Stimulated activated naive B cell treated with anti-CD40 and anti-IgM and Interleukin-4, amounts not matched to agents 10 μg/mL and 1 μg/mL and 100 μg/mL, for 72 hours (primary cell): ENCODE measurements at regions not wholly inside any gene's neighbourhood (a gene's known extent, or its start where the extent isn't known, plus 50 kb on each side); places are given as distances from the start of the nearest gene placed in this dataset.
A peak's percentile ranks its signal among the peaks of the same experiment; 100 is the strongest.

Source experiments
- ATAC-seq, 2 donors: fragments of 150-1000 bp; cut with Tn5 transposase; replicated peaks; 2 replicates each; pipeline ENCODE4 v1.10.0; 2021; ENCODE audit warnings: moderate library complexity in 1 of 2
- DNase-seq: peaks from one replicate; pipeline ENCODE4 v3.0.0; 2021
- H3K27ac Mint-ChIP-seq: one replicate; pipeline ENCODE4 v1.8.0; 2022; ENCODE audit warnings: mild to moderate bottlenecking, mixed read lengths
- H3K27me3 Mint-ChIP-seq, 2 donors: one replicate each; pipeline ENCODE4 v1.8.0; 2022; ENCODE audit warnings: mixed read lengths in 2 of 2
- H3K36me3 Mint-ChIP-seq, 2 donors: one replicate each; pipeline ENCODE4 v1.8.0; 2022; ENCODE audit warnings: mixed read lengths in 2 of 2, mild to moderate bottlenecking in 1 of 2
- H3K4me1 Mint-ChIP-seq, 2 donors: one replicate each; pipeline ENCODE4 v1.8.0; 2022; ENCODE audit warnings: mixed read lengths in 2 of 2, mild to moderate bottlenecking in 1 of 2
- H3K4me3 Mint-ChIP-seq, 2 donors: one replicate each; pipeline ENCODE4 v1.8.0; 2022; ENCODE audit warnings: mild to moderate bottlenecking in 2 of 2, mixed read lengths in 2 of 2, moderate library complexity in 1 of 2
- H3K9me3 Mint-ChIP-seq, 2 donors: one replicate each; pipeline ENCODE4 v1.8.0; 2022; ENCODE audit warnings: mixed read lengths in 2 of 2, mild to moderate bottlenecking in 1 of 2

DNA sequence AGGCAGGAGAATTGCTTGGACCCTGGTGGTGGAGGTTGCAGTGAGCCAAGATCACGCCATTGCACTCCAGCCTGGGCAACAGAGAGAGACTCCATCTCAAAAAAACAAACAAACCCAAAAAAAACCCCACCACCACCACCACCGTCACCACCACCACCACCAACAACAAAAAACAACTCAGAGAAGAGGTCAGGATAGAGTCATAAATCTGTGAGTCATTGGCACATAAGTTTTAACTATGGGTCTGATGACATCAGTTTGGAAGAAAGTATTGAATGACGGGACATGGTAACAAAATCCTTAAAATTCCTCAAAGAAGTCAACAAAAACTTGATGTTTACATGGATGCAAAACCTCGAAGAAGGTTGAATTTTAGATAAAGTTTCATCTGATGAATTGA lies 288.0 kb upstream of the SFRP2 start:
- peaks cover 2 to 5% of the 10 kb centered on the region in 2 donors for H3K9me3 Mint-ChIP-seq
- no peak overlapping the region for H3K4me3 Mint-ChIP-seq
- no peaks in the 10 kb centered on the region for H3K36me3 Mint-ChIP-seq
- ATAC-seq (no peak), DNase-seq (no peak)
- no peak overlapping the region for H3K27ac Mint-ChIP-seq
- peaks cover 4 to 5% of the 10 kb centered on the region in 2 donors for H3K27me3 Mint-ChIP-seq
- H3K4me1 Mint-ChIP-seq = peaks cover 0 to 1% of the 10 kb centered on the region in 2 donors

DNA sequence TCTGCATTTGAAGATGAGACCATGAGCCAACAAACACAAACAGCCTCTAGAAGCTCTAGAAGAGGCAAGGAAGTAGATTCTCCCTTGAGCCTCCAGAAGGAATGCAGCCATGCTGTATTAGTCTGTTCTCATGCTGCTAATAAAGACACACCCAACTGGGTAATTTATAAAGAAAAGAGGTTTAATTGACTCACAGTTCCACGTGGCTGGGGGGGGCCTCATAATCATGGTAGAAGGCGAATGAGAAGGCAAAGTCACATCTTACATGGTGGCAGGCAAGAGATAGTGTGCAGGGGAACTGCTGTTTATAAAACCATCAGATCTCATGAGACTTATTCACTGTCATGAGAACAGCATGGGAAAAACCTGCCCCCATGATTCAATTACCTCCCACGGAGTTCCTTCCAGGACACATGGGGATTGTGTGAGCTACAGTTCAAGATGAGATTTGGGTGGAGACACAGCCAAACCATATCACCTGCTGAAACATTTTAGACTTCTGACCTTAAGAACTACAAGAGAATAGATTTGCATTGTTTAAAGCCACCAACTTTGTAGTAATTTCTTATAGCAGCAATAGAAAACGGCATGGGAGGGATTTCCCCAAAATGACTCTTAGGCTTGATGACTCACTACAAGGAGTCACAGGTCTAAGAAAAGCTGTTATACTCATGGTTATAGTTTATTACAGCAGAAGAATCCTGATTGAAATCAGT lies 284.4 kb upstream of the SFRP2 start:
- peaks cover 2 to 5% of the 10 kb centered on the region in 2 donors for H3K9me3 Mint-ChIP-seq
- H3K27me3 Mint-ChIP-seq = peaks cover 4 to 5% of the 10 kb centered on the region in 2 donors
- no peak overlapping the region for H3K27ac Mint-ChIP-seq
- no peak overlapping the region for H3K4me3 Mint-ChIP-seq
- peaks cover 0 to 1% of the 10 kb centered on the region in 2 donors for H3K4me1 Mint-ChIP-seq
- peak in 1 of 2 donors; percentile 48 for ATAC-seq
- no peaks in the 10 kb centered on the region for H3K36me3 Mint-ChIP-seq
- DNase-seq = no peak

DNA sequence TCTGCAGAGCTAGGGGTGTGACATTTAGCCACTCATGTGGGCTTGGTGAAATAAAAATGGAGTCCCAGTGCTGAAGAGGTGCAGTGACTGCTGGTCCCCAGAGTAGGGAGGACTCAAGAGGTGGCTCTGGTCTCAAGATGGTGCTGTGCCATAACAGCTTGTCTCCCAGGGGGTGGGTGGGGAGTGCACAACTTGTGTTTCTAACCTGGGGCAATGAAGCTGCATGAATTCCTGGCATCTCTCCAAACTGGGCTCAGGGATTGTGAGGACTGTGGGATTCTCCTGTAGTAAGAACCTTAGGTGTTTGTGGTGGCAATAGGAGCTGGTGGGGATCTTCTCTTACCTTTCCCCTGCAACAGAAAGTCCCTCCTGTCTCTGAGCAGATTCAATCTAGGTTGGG lies 278.9 kb upstream of the SFRP2 start:
- Mint-ChIP-seq H3K27me3 (no peaks in the 10 kb centered on the region), H3K27ac (no peak overlapping the region), H3K36me3 (peaks cover 0 to 2% of the 10 kb centered on the region in 2 donors), H3K4me1 (peaks cover 0 to under 1% of the 10 kb centered on the region in 2 donors), H3K4me3 (no peak overlapping the region), H3K9me3 (peaks cover 12 to 18% of the 10 kb centered on the region in 2 donors)
- DNase-seq (no peak), ATAC-seq (no peak)

DNA sequence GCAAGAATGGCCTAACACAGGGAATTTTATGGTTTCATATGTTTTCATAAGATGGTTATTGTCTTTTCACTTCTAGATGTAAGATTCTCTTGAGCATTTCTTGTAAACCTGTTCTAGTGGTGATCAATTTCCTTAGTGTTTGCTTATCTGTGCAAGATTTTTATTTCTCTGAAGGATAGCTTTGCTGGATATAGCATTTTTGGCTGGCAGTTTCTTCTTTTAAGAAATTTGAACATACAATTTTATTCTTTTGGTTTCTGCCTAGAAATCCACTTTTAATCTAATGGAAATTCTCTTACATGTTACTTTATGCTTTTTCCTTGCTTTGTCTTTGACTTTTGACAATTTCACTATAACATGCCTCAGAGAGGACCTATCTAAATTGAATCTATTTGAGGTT lies 276.5 kb upstream of the SFRP2 start:
- Mint-ChIP-seq H3K36me3 (peaks cover 0 to 2% of the 10 kb centered on the region in 2 donors), H3K27ac (no peak overlapping the region), H3K4me3 (no peak overlapping the region), H3K9me3 (peaks cover 11 to 16% of the 10 kb centered on the region in 2 donors), H3K4me1 (no peaks in the 10 kb centered on the region), H3K27me3 (no peaks in the 10 kb centered on the region)
- DNase-seq = no peak
- no peak for ATAC-seq

DNA sequence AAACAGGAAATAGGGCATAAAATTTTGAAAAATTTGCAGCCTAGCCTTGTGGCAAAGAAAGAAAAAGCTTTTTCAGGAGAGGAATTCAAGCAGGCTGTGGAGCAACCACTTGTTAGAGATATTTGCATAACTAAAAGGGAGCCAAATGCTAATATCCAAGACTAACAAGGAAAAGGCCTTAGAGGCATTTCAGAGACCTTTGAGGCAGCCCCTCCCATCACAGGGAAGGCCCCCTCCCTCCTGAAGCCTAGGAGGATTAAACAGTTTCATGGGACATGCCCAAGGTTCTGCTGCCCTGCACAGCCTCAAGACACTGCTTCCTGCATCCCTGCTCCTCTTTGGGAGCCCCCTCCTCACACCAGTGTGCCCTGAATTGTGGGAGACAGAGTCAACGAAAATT lies 275.4 kb upstream of the SFRP2 start:
- H3K27ac Mint-ChIP-seq = no peak overlapping the region
- DNase-seq (no peak), ATAC-seq (no peak)
- peaks cover 11 to 16% of the 10 kb centered on the region in 2 donors for H3K9me3 Mint-ChIP-seq
- no peak overlapping the region for H3K4me3 Mint-ChIP-seq
- no peaks in the 10 kb centered on the region for H3K27me3 Mint-ChIP-seq
- H3K4me1 Mint-ChIP-seq = no peaks in the 10 kb centered on the region
- peaks cover 0 to 2% of the 10 kb centered on the region in 2 donors for H3K36me3 Mint-ChIP-seq

DNA sequence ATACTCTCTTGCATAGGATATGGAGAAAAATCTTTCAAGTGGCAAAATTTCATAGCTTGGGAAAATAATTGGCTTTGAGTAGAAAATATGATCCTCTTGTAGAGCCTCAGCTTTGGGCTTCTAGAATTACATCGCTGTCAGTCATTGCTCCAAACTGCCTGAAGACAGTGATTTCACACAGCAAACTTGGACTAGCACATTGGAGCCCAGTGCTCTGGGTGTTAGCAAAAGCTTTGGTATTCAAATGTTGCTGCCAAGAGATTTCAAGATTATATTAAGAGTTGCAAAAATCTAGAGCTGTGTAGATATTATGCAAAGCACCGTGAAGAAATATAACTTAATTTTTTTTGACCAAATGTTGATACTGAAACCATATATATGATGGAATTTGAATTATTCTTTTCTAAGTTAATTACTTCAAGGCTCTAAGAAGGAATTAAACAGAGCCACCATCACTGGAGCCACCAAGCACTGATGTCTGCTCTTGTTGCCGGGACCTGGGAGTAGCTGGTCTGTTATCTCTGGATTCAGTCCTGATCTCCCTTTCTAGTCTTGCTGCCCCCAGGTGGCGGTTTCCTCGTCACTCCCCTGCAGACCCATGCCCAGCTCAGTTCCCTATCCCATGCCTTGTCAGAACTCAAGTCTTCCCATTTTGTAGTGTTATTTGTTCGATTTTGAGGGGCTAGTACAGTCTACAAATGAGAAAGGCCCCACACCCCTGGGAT lies 260.7 kb upstream of the SFRP2 start:
- Mint-ChIP-seq H3K27ac (no peak overlapping the region), H3K4me3 (no peak overlapping the region), H3K4me1 (no peaks in the 10 kb centered on the region), H3K36me3 (no peaks in the 10 kb centered on the region), H3K9me3 (peaks cover 12 to 18% of the 10 kb centered on the region in 2 donors), H3K27me3 (peaks cover 0 to 12% of the 10 kb centered on the region in 2 donors)
- ATAC-seq = no peak
- DNase-seq = no peak

DNA sequence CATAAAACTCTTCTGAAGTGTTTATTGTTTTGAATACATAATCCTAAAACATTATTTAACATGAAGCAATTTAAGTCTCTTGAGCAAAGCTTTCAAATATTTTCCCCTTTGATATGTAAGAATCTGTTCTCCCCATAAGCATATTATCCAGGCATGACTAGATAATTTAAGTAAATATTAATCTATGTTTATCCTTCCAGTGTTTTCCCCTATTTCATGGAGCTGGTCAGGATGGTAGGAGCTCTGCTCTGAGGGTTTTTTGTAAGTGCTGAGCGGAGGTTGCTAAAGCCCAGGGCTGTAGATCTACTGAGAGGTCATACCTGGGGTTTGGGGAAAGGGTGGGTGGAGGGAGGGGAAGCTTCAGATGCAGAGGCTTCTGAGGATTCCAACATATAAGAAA lies 258.9 kb upstream of the SFRP2 start:
- H3K36me3 Mint-ChIP-seq = no peaks in the 10 kb centered on the region
- ATAC-seq (peak in 1 of 2 donors; percentile 16), DNase-seq (no peak)
- H3K27ac Mint-ChIP-seq = no peak overlapping the region
- peaks cover 0 to 12% of the 10 kb centered on the region in 2 donors for H3K27me3 Mint-ChIP-seq
- H3K9me3 Mint-ChIP-seq = peaks cover 7% of the 10 kb centered on the region in 2 donors
- H3K4me3 Mint-ChIP-seq = no peak overlapping the region
- H3K4me1 Mint-ChIP-seq = no peaks in the 10 kb centered on the region

DNA sequence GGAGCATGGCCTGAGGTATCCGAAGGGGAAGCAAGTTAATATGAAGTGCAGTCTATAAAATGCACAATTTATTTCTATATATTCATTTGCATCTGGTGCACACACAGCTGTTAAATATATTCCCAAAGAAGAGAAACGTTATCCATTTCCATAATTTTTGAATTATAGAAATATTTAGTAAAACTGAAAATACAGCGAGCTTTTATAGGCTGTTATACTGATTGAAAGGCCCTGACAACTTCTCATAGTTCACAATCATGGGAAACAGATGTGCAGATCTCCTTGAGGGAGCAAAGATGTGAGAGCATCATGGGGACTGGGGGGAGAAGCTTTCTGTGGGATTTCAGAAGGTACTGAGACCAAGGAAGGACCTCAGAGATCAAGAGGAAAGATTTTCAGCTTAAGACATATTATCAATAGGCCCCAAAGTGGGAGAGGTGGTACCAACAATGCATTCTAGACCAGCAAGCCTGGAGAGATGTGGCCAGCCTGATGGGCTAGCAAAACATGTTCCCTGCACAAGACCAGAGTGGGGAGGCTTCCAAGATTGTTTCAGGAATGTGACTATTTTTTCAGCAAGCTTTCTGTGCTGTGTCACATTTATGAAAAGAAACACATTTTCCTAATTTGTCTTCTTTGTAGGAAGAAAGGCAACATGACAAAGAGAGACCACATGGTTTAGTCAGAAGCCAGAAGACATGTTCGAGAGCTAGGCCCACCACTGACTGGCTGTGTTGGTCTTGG lies 256.0 kb upstream of the SFRP2 start:
- H3K27me3 Mint-ChIP-seq = peaks cover 0 to 20% of the 10 kb centered on the region in 2 donors
- no peaks in the 10 kb centered on the region for H3K36me3 Mint-ChIP-seq
- H3K4me3 Mint-ChIP-seq = no peak overlapping the region
- DNase-seq (no peak), ATAC-seq (no peak)
- no peaks in the 10 kb centered on the region for H3K4me1 Mint-ChIP-seq
- peaks cover 0 to 1% of the 10 kb centered on the region in 2 donors for H3K9me3 Mint-ChIP-seq
- no peak overlapping the region for H3K27ac Mint-ChIP-seq

DNA sequence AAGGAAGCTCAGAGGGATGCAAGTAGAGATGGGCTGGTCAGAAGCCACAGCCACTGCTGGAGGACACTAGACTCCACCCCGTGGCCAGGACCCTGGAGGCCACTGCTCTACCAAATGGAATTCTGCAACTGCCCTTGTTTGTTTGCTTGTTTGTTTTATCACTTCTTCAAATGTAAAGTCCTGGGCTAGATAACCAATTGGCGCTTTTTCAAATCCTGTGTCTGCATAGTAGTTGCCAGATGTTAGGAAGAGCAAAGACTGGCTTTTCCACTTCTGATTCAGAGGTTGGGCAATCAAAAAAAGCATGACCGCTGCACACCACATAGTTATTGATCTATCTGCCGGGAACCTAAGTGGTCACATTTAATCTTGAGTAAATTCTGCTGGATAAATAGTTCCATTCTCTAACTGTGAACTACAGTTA lies 255.2 kb upstream of the SFRP2 start:
- DNase-seq = no peak
- no peak for ATAC-seq
- no peaks in the 10 kb centered on the region for H3K36me3 Mint-ChIP-seq
- peaks cover 0 to 20% of the 10 kb centered on the region in 2 donors for H3K27me3 Mint-ChIP-seq
- no peak overlapping the region for H3K27ac Mint-ChIP-seq
- no peak overlapping the region for H3K4me3 Mint-ChIP-seq
- peaks cover 0 to 1% of the 10 kb centered on the region in 2 donors for H3K9me3 Mint-ChIP-seq
- no peaks in the 10 kb centered on the region for H3K4me1 Mint-ChIP-seq

DNA sequence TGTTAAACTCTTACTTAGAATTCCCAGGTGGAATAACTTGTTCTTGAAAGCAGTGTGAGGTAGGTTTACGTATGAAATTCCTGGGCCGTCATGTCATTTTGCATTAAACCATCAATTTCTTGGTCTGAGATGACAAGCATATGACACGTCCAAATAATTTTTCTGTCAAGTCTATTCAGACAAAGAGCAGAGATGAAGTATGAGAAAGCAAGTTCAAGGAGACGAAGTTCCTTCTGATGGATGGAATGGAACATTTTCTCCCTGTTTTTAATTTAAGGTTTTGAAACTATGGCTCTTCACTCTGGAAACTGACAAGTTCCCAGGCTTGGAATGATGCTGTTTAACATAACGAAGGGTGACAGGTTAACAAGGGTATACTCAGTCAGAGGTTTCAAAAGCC lies 252.8 kb upstream of the SFRP2 start:
- H3K27me3 Mint-ChIP-seq = peaks cover 0 to 25% of the 10 kb centered on the region in 2 donors
- no peaks in the 10 kb centered on the region for H3K4me1 Mint-ChIP-seq
- DNase-seq = no peak
- ATAC-seq = no peak
- no peak overlapping the region for H3K4me3 Mint-ChIP-seq
- no peaks in the 10 kb centered on the region for H3K36me3 Mint-ChIP-seq
- no peaks in the 10 kb centered on the region for H3K9me3 Mint-ChIP-seq
- no peak overlapping the region for H3K27ac Mint-ChIP-seq

DNA sequence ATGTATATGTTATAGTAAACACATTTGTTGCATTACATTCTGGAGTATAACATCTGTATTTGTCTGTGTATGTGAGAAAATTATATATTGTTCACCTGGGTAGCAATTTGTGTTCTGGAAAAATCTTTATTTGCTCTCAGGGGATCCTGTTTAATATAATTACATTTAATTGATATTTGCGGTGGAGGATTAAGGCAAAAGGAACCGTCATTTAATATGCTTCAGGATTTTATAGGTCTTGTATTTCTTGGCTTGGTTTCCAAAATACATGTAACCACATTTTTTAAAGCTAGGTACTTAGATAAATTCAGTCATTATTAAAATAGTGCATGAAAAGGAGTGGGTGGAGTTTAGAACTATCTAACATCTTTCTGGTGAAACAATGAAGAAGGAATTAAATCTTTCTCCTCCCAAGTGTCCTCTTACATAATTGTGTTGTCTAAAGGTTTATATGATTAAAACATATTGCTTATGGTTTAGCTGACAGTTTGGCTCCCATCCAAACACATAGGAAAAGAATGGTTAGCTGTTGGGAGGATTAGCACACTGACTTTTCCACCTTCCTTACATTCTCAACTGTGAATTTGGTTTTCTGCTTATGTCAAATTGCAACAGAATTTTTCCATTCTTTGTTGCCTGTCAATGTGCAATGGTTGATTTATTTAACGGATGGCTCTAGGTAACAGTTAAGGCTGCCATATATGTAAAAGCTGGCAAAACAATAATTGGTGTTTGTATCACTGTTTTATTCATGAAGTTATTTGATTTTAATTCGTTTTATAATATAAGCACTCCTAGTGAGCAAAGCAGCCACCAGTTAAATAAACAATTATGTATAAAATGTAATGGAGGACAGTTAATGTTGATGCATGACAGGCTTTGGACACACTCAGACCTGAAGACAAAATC lies 250.8 kb upstream of the SFRP2 start:
- H3K27ac Mint-ChIP-seq = no peak overlapping the region
- DNase-seq (no peak), ATAC-seq (no peak)
- H3K36me3 Mint-ChIP-seq = no peaks in the 10 kb centered on the region
- no peaks in the 10 kb centered on the region for H3K4me1 Mint-ChIP-seq
- no peaks in the 10 kb centered on the region for H3K9me3 Mint-ChIP-seq
- peaks cover 0 to 17% of the 10 kb centered on the region in 2 donors for H3K27me3 Mint-ChIP-seq
- no peak overlapping the region for H3K4me3 Mint-ChIP-seq

DNA sequence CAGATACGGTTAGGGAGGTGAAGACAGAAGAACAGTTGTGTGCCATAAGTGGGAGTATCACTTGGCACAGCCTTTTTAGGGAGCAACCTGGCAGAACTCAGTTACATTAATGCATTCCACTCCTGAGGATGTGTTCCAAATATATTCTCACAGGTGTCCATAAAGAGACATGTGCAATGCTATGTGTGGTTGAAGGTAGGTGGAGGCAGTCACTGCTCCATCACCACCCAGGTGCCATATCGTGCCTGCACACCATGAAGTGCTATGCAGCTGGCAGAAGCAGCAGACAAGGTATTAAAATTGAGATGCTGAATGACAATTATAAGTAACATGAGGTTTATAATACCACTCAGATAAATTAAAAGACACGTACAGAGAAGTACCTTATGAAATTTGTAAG lies 248.0 kb upstream of the SFRP2 start:
- H3K27ac Mint-ChIP-seq = no peak overlapping the region
- ATAC-seq = no peak
- peaks cover 0 to 14% of the 10 kb centered on the region in 2 donors for H3K27me3 Mint-ChIP-seq
- no peaks in the 10 kb centered on the region for H3K36me3 Mint-ChIP-seq
- peaks cover 0 to 2% of the 10 kb centered on the region in 2 donors for H3K9me3 Mint-ChIP-seq
- H3K4me3 Mint-ChIP-seq = no peak overlapping the region
- no peak for DNase-seq
- H3K4me1 Mint-ChIP-seq = no peaks in the 10 kb centered on the region

DNA sequence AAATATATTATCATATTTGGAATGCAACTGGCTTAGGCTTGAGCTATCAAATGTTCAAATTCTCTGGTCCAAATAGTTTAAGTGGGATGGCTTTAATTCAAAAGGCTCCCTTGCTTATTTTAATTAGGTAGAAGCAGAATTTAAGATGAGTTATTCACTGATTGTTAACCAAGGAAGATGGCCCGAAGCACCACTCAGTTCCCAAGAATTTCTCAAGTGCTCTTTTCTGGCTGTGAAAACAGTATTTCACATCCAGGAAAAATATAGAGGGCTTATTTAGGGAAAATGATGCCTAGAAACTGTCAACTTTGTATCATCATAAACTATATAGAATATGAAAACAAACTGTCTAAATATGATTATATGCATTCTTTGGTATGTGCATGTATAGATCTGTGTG lies 246.5 kb upstream of the SFRP2 start:
- DNase-seq (no peak), ATAC-seq (no peak)
- Mint-ChIP-seq H3K27ac (no peak overlapping the region), H3K4me3 (no peak overlapping the region), H3K27me3 (peaks cover 0 to 9% of the 10 kb centered on the region in 2 donors), H3K9me3 (peaks cover 0 to 2% of the 10 kb centered on the region in 2 donors), H3K4me1 (no peaks in the 10 kb centered on the region), H3K36me3 (no peaks in the 10 kb centered on the region)

DNA sequence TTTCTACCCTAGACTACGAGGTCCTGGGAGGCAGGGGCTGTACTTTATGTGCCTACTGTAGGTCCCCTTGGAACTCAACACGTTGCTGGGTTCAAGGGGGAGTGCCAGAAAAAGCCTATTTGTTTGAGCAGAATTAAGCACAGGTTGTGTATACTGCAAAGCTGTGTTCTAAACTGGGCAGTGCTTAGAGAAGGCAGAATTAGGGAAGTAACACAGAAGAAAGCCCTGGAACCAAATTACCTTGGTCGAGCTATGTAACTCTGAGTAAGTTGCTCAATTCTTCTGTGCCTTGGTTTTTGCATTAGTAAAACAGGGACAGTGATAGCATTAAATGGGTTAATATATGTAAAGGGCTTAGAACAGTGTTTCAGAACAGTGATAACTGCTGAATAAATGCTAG lies 245.0 kb upstream of the SFRP2 start:
- no peaks in the 10 kb centered on the region for H3K4me1 Mint-ChIP-seq
- ATAC-seq (no peak), DNase-seq (no peak)
- H3K4me3 Mint-ChIP-seq = no peak overlapping the region
- H3K27ac Mint-ChIP-seq = no peak overlapping the region
- no peaks in the 10 kb centered on the region for H3K36me3 Mint-ChIP-seq
- peaks cover 0 to 9% of the 10 kb centered on the region in 2 donors for H3K27me3 Mint-ChIP-seq
- peaks cover 0 to 2% of the 10 kb centered on the region in 2 donors for H3K9me3 Mint-ChIP-seq
